ENCODE measurements at regions not wholly inside any gene's neighbourhood (a gene's known extent, or its start where the extent isn't known, plus 50 kb on each side); places are given as distances from the start of the nearest gene placed in this dataset.

GRCh38 chr18:55968550-55968949 is 380.6 kb upstream of the TCF4 start:
- Histone ChIP-seq H3K4me3 (replicated peaks in 1 of 4; ENCODE audit: control extremely low read depth in 1 of 4, insufficient read depth in 1 of 4, low read depth in 3 of 4, low read length in 4 of 4) (no peak overlapping the region), H3K4me1 (ENCODE audit: control insufficient read depth, extremely low read depth, insufficient read depth, low read length) (no peaks in the 10 kb centered on the region), H3K4me2 (ENCODE audit: extremely low read depth, insufficient read depth, low read length) (no peak overlapping the region), H3K9me3 (ENCODE audit: control insufficient read depth, insufficient read depth, low read depth, low read length) (no peaks in the 10 kb centered on the region), H3K9ac (ENCODE audit: insufficient read depth, low read length) (no peak overlapping the region), H3K27ac (ENCODE audit: insufficient read depth, low read length) (no peak overlapping the region), H3K79me2 (ENCODE audit: control insufficient read depth, insufficient read depth, low read length) (no peaks in the 10 kb centered on the region), H3K36me3 (ENCODE audit: control insufficient read depth, insufficient read depth, low read length) (no peaks in the 10 kb centered on the region), H4K20me1 (ENCODE audit: control insufficient read depth, extremely low read depth, insufficient read depth, low read length) (no peaks in the 10 kb centered on the region), H3K27me3 (ENCODE audit: control insufficient read depth, insufficient read depth, low read length) (no peaks in the 10 kb centered on the region), H2AFZ (ENCODE audit: low read length) (no peak overlapping the region)
- TF ChIP-seq, protein P1, sequence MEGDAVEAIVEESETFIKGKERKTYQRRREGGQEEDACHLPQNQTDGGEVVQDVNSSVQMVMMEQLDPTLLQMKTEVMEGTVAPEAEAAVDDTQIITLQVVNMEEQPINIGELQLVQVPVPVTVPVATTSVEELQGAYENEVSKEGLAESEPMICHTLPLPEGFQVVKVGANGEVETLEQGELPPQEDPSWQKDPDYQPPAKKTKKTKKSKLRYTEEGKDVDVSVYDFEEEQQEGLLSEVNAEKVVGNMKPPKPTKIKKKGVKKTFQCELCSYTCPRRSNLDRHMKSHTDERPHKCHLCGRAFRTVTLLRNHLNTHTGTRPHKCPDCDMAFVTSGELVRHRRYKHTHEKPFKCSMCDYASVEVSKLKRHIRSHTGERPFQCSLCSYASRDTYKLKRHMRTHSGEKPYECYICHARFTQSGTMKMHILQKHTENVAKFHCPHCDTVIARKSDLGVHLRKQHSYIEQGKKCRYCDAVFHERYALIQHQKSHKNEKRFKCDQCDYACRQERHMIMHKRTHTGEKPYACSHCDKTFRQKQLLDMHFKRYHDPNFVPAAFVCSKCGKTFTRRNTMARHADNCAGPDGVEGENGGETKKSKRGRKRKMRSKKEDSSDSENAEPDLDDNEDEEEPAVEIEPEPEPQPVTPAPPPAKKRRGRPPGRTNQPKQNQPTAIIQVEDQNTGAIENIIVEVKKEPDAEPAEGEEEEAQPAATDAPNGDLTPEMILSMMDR (conservative IDR thresholded peaks at IDR 0.05 in 1 of 2, IDR thresholded peaks at IDR 0.05 in 1 of 2; ENCODE audit: low read depth in 1 of 2, low read length in 2 of 2): no peak
- TF ChIP-seq EZH2 (IDR thresholded peaks at IDR 0.05; ENCODE audit: low read length, missing control alignments): no peak
- DNase-seq (ENCODE audit: low read depth in 2 of 2): peak in 1 of 2 donors; percentile 37

- Histone ChIP-seq H3K4me3 (replicated peaks in 1 of 4; ENCODE audit: control extremely low read depth in 1 of 4, insufficient read depth in 1 of 4, low read depth in 3 of 4, low read length in 4 of 4) (no peak overlapping the region), H3K79me2 (ENCODE audit: control insufficient read depth, insufficient read depth, low read length) (no peaks in the 10 kb centered on the region), H3K9me3 (ENCODE audit: control insufficient read depth, insufficient read depth, low read depth, low read length) (no peaks in the 10 kb centered on the region), H2AFZ (ENCODE audit: low read length) (no peak overlapping the region), H3K9ac (ENCODE audit: insufficient read depth, low read length) (no peak overlapping the region), H3K4me2 (ENCODE audit: extremely low read depth, insufficient read depth, low read length) (no peak overlapping the region), H3K4me1 (ENCODE audit: control insufficient read depth, extremely low read depth, insufficient read depth, low read length) (no peaks in the 10 kb centered on the region), H3K27ac (ENCODE audit: insufficient read depth, low read length) (no peak overlapping the region), H3K27me3 (ENCODE audit: control insufficient read depth, insufficient read depth, low read length) (no peaks in the 10 kb centered on the region), H3K36me3 (ENCODE audit: control insufficient read depth, insufficient read depth, low read length) (no peaks in the 10 kb centered on the region), H4K20me1 (ENCODE audit: control insufficient read depth, extremely low read depth, insufficient read depth, low read length) (no peaks in the 10 kb centered on the region)
- TF ChIP-seq, protein P1 (conservative IDR thresholded peaks at IDR 0.05 in 1 of 2, IDR thresholded peaks at IDR 0.05 in 1 of 2; ENCODE audit: low read depth in 1 of 2, low read length in 2 of 2): no peak
- TF ChIP-seq EZH2 (IDR thresholded peaks at IDR 0.05; ENCODE audit: low read length, missing control alignments): no peak
- no peak for DNase-seq (ENCODE audit: low read depth in 2 of 2)
These were observed 379.0 kb upstream of the TCF4 start for GRCh38 chr18:55967019-55967418.

- H3K4me3 ChIP-seq (replicated peaks in 1 of 4; ENCODE audit: control extremely low read depth in 1 of 4, insufficient read depth in 1 of 4, low read depth in 3 of 4, low read length in 4 of 4): no peak overlapping the region
- no peaks in the 10 kb centered on the region for H3K36me3 ChIP-seq (ENCODE audit: control insufficient read depth, insufficient read depth, low read length)
- DNase-seq (ENCODE audit: low read depth in 2 of 2): no peak
- TF ChIP-seq EZH2 (IDR thresholded peaks at IDR 0.05; ENCODE audit: low read length, missing control alignments): no peak
- TF ChIP-seq, protein P1 (conservative IDR thresholded peaks at IDR 0.05 in 1 of 2, IDR thresholded peaks at IDR 0.05 in 1 of 2; ENCODE audit: low read depth in 1 of 2, low read length in 2 of 2): no peak
- H3K79me2 ChIP-seq (ENCODE audit: control insufficient read depth, insufficient read depth, low read length): no peaks in the 10 kb centered on the region
- H3K4me2 ChIP-seq (ENCODE audit: extremely low read depth, insufficient read depth, low read length): no peak overlapping the region
- H2AFZ ChIP-seq (ENCODE audit: low read length): no peak overlapping the region
- no peaks in the 10 kb centered on the region for H3K4me1 ChIP-seq (ENCODE audit: control insufficient read depth, extremely low read depth, insufficient read depth, low read length)
- no peak overlapping the region for H3K9ac ChIP-seq (ENCODE audit: insufficient read depth, low read length)
- no peak overlapping the region for H3K27ac ChIP-seq (ENCODE audit: insufficient read depth, low read length)
- H3K9me3 ChIP-seq (ENCODE audit: control insufficient read depth, insufficient read depth, low read depth, low read length): no peaks in the 10 kb centered on the region
- no peaks in the 10 kb centered on the region for H4K20me1 ChIP-seq (ENCODE audit: control insufficient read depth, extremely low read depth, insufficient read depth, low read length)
- H3K27me3 ChIP-seq (ENCODE audit: control insufficient read depth, insufficient read depth, low read length): no peaks in the 10 kb centered on the region
These were observed 376.2 kb upstream of the TCF4 start for GRCh38 chr18:55964171-55964570.

Measured in fibroblast of lung (primary cell).